K562 (cell line): ENCODE measurements at regions not wholly inside any gene's neighbourhood (a gene's known extent, or its start where the extent isn't known, plus 50 kb on each side); places are given as distances from the start of the nearest gene placed in this dataset.

Experiments
- ATAC-seq: fragments of 200-7000 bp; cut with Tn5 transposase; 3 replicates; pipeline ENCODE4 v1.9.1; 2020; ENCODE audit warnings: moderate library complexity
- BruUV-seq: library from RNA; stranded (reverse); fragments of 400-500 nt; replicated peaks from 2 replicates; lab custom pipeline; 2021; lab: Mats Ljungman, UMichigan
- CTCF ChIA-PET: fragments of 300-600 bp; formaldehyde crosslinking; extraction: SDS; loops from one replicate; lab custom pipeline; 2021; ENCODE audit warnings: low intra/inter-chr PET ratio; lab: Yijun Ruan, JAX
- POLR2A ChIA-PET: fragments of 300-600, 350-650 bp; sonication (Branson Sonifier 250); formaldehyde crosslinking; extraction: SDS; loops from one replicate; lab custom pipeline; 2021; ENCODE audit warnings: antibody characterized with exemption, inconsistent platforms; lab: Yijun Ruan, JAX
- DNase-seq, 4 experiments: peaks; one replicate each; pipeline versions ENCODE4 v3.0.0 to v3.0.0-alpha.2; 2011 to 2018; ENCODE audit warnings: low spot score in 3 of 4, mixed read lengths in 3 of 4; ENCODE audit errors: extremely low read depth in 1 of 4
- FAIRE-seq: peaks from 2 replicates; lab custom pipeline; 2011; peaks lifted over from hg19 to GRCh38; lab: Jason Lieb, UNC
- H2AFZ ChIP-seq: 2 replicates; pipeline ENCODE4 v1.6.0; 2011; ENCODE audit warnings: low read depth, low read length, control low read depth, inconsistent platforms
- H3K27ac ChIP-seq: fragments of 200-600 bp; 3 replicates; pipeline ENCODE4 v1.8.0; 2011; ENCODE audit warnings: low read depth, mild to moderate bottlenecking, control low read depth, inconsistent platforms, low read length, moderate library complexity, mixed read lengths; ENCODE audit errors: extremely low read depth
- H3K27me3 ChIP-seq, 2 experiments: fragments of 300-600 bp in 1 of 2; 2 replicates in 1 of 2; 3 replicates in 1 of 2; pipeline versions ENCODE4 v1.6.0 to v1.8.0; 2011; ENCODE audit warnings: inconsistent platforms in 2 of 2, low read length in 2 of 2, mild to moderate bottlenecking in 1 of 2, mixed read lengths in 1 of 2, moderate library complexity in 1 of 2; ENCODE audit not compliant: control insufficient read depth in 2 of 2, insufficient read depth in 2 of 2
- H3K36me3 ChIP-seq: fragments of 300-600 bp; 3 replicates; pipeline ENCODE4 v1.8.0; 2011; ENCODE audit warnings: mild to moderate bottlenecking, low read length, inconsistent platforms; ENCODE audit not compliant: control insufficient read depth, insufficient read depth
- H3K4me1 ChIP-seq, 2 experiments: fragments of 200-600 bp in 1 of 2; replicated peaks in 1 of 2; 2 replicates in 1 of 2; 3 replicates in 1 of 2; pipeline versions ENCODE4 v1.5.1 to v1.8.0; 2011; ENCODE audit warnings: inconsistent platforms in 2 of 2, low read length in 2 of 2, mild to moderate bottlenecking in 1 of 2, mixed read lengths in 1 of 2, moderate library complexity in 1 of 2; ENCODE audit not compliant: control insufficient read depth in 2 of 2, insufficient read depth in 2 of 2
- H3K4me2 ChIP-seq: 2 replicates; pipeline ENCODE4 v1.6.1; 2011; ENCODE audit warnings: low read length, control low read depth, inconsistent platforms, mixed read lengths; ENCODE audit not compliant: insufficient read depth
- H3K4me3 ChIP-seq: fragments of 200-600 bp; sonication (generic), shearing (Covaris generic); 2 replicates; pipeline ENCODE4 v1.5.1; 2016; ENCODE audit warnings: control low read depth, inconsistent platforms
- H3K79me2 ChIP-seq: fragments of 200-600 bp; 3 replicates; pipeline ENCODE4 v1.8.0; 2011; ENCODE audit warnings: low read length, inconsistent platforms; ENCODE audit not compliant: control insufficient read depth, insufficient read depth
- H3K9ac ChIP-seq, 2 experiments: 2 replicates each; pipeline versions ENCODE4 v1.6.0 to v1.6.1; 2011; ENCODE audit warnings: low read depth in 2 of 2, low read length in 2 of 2, control low read depth in 1 of 2, inconsistent platforms in 1 of 2, mild to moderate bottlenecking in 1 of 2, mixed read lengths in 1 of 2; ENCODE audit not compliant: insufficient read depth in 1 of 2
- H3K9me1 ChIP-seq: one replicate; pipeline ENCODE4 v1.6.0; 2011; ENCODE audit warnings: inconsistent platforms, mild to moderate bottlenecking, low read length, moderate library complexity; ENCODE audit not compliant: control insufficient read depth, insufficient read depth
- H3K9me3 ChIP-seq: replicated peaks from 2 replicates; pipeline ENCODE4 v1.5.1; 2011; ENCODE audit warnings: low read depth, low read length, inconsistent platforms; ENCODE audit not compliant: control insufficient read depth, insufficient read depth
- H4K20me1 ChIP-seq: replicated peaks from 2 replicates; pipeline ENCODE4 v1.6.1; 2011; ENCODE audit warnings: low read length, inconsistent platforms, mixed read lengths; ENCODE audit not compliant: control insufficient read depth, insufficient read depth
- BRD4 ChIP-seq: fragments of 200-600 bp; sonication (generic); IDR thresholded peaks from 2 replicates; pipeline ENCODE4 v1.6.1; 2017; ENCODE audit warnings: inconsistent platforms
- CHAMP1 ChIP-seq: fragments of 450-650 bp; IDR thresholded peaks from 2 replicates; pipeline ENCODE4 v1.6.1; 2016; ENCODE audit warnings: mild to moderate bottlenecking
- CREM ChIP-seq: IDR thresholded peaks from 2 replicates; pipeline ENCODE4 v1.6.1; 2014; ENCODE audit warnings: antibody characterized with exemption, low read depth
- ELK1 ChIP-seq: sonication (generic); formaldehyde crosslinking; IDR thresholded peaks from 2 replicates; pipeline ENCODE4 v1.8.1; 2022; ENCODE audit warnings: missing genetic modification reagents
- HDAC3 ChIP-seq: fragments of 450-650 bp; IDR thresholded peaks from 2 replicates; pipeline ENCODE4 v1.6.1; 2018; ENCODE audit warnings: borderline replicate concordance, mild to moderate bottlenecking, moderate library complexity; ENCODE audit not compliant: partially characterized antibody
- HMG20B ChIP-seq: fragments of 250-450 bp; sonication (Bioruptor Pico); IDR thresholded peaks from 2 replicates; pipeline ENCODE4 v1.5.0; 2021; ENCODE audit warnings: mild to moderate bottlenecking
- HNRNPUL1 ChIP-seq: fragments of 200-400 bp; formaldehyde crosslinking; IDR thresholded peaks from 2 replicates; pipeline ENCODE4 v1.6.1; 2017; ENCODE audit warnings: low read length
- MED1 ChIP-seq: sonication (generic); formaldehyde crosslinking; IDR thresholded peaks from 2 replicates; pipeline ENCODE4 v1.8.1; 2023; ENCODE audit warnings: missing genetic modification reagents, borderline replicate concordance
- NCOA6 ChIP-seq: fragments of 450-650 bp; IDR thresholded peaks from 2 replicates; pipeline ENCODE4 v1.6.1; 2017; ENCODE audit warnings: mild to moderate bottlenecking
- NONO ChIP-seq, 2 experiments: fragments of 200-400 bp in 1 of 2; fragments of 450-650 bp in 1 of 2; formaldehyde crosslinking in 1 of 2; IDR thresholded peaks; 2 replicates each; pipeline ENCODE4 v1.6.1; 2017; ENCODE audit warnings: low read depth in 2 of 2, mild to moderate bottlenecking in 2 of 2, moderate library complexity in 2 of 2, low read length in 1 of 2
- PHF21A ChIP-seq: fragments of 450-650 bp; IDR thresholded peaks from 2 replicates; pipeline ENCODE4 v1.6.1; 2017; ENCODE audit warnings: low read depth, borderline replicate concordance
- PPARD ChIP-seq: fragments of 250-450 bp; sonication (Bioruptor Pico); IDR thresholded peaks from 2 replicates; pipeline ENCODE4 v1.8.0; 2022; ENCODE audit warnings: inconsistent platforms, mild to moderate bottlenecking, moderate library complexity
- TAF7 ChIP-seq: fragments of 450-650 bp; IDR thresholded peaks from 2 replicates; pipeline ENCODE4 v1.6.1; 2016; ENCODE audit warnings: missing genetic modification characterization, missing compliant biosample characterization
- TCF7L2 ChIP-seq: fragments of 150-350 bp; IDR thresholded peaks from 2 replicates; pipeline ENCODE4 v1.6.1; 2016; ENCODE audit warnings: low read depth, mild to moderate bottlenecking, low read length, moderate library complexity
- TEAD4 ChIP-seq, 2 experiments: sonication (generic) in 1 of 2; formaldehyde crosslinking in 1 of 2; IDR thresholded peaks; 2 replicates each; pipeline versions ENCODE4 v1.6.1 to v1.8.0; 2012 to 2022; ENCODE audit warnings: borderline replicate concordance in 1 of 2, inconsistent platforms in 1 of 2, low read length in 1 of 2, mild to moderate bottlenecking in 1 of 2, missing genetic modification reagents in 1 of 2
- ZNF133 ChIP-seq: fragments of 250-450 bp; sonication (Bioruptor Pico); IDR thresholded peaks from 2 replicates; pipeline ENCODE4 v1.4.0; 2020; ENCODE audit warnings: mild to moderate bottlenecking
- ZNF239 ChIP-seq: fragments of 250-450 bp; sonication (Bioruptor Pico); IDR thresholded peaks from 2 replicates; pipeline ENCODE4 v1.4.0; 2020; ENCODE audit warnings: mild to moderate bottlenecking
- ZNF408 ChIP-seq: fragments of 250-450 bp; sonication (Bioruptor Pico); IDR thresholded peaks from 2 replicates; pipeline ENCODE4 v1.4.0; 2020; ENCODE audit warnings: low read depth, mild to moderate bottlenecking, moderate library complexity
- ZNF512 ChIP-seq: IDR thresholded peaks from 2 replicates; pipeline ENCODE4 v1.6.1; 2016; ENCODE audit warnings: missing genetic modification characterization, missing compliant biosample characterization
- ZNF778 ChIP-seq: fragments of 450-650 bp; formaldehyde crosslinking; IDR thresholded peaks from 2 replicates; pipeline ENCODE4 v1.4.0; 2020; ENCODE audit warnings: mild to moderate bottlenecking, moderate library complexity
- WGBS: fragments of 100-300 bp; shearing (Covaris generic); methylation state at CpG from one replicate; pipeline ENCODE4 v1.1.6; 2016; ENCODE audit warnings: low coverage, mixed read lengths; ENCODE audit not compliant: insufficient coverage; ENCODE audit errors: missing lambda C conversion rate; 5-methylcytosine and 5-hydroxymethylcytosine counted together
- in situ Hi-C: fragments of 300-500 bp; cut with MboI; formaldehyde crosslinking; loops from 4 replicates; pipeline ENCODE4 v1.15.0; 2018; ENCODE audit warnings: inconsistent platforms, mixed read lengths
- intact Hi-C: fragments of 100-400 bp; cut with micrococcal nuclease; formaldehyde crosslinking; loops from 2 replicates; pipeline ENCODE4 v1.14.2; 2022

GRCh38 chr4:27947302-27947701 lies 1086.7 kb downstream of the STIM2 start:
- no peaks in the 10 kb centered on the region for H3K79me2 ChIP-seq
- no peaks in the 10 kb centered on the region for H3K9me3 ChIP-seq
- no peaks in the 10 kb centered on the region for H3K4me1 ChIP-seq
- TF ChIP-seq ZNF778 (no peak), HDAC3 (no peak), PPARD (no peak), NONO (IDR thresholded peaks at IDR 0.05; ENCODE audit: low read depth in 2 of 2, low read length in 1 of 2) (no peak), TEAD4 (IDR thresholded peaks at IDR 0.05; ENCODE audit: low read length) (no peak), TEAD4 (CRISPR knock-in tag; IDR thresholded peaks at IDR 0.05; ENCODE audit: borderline replicate concordance) (no peak), TAF7 (tag) (no peak), MED1 (CRISPR knock-in tag) (no peak), ZNF133 (no peak), CREM (no peak), NCOA6 (no peak), PHF21A (no peak), ZNF239 (CRISPR knock-in tag) (no peak), ZNF408 (CRISPR knock-in tag) (no peak), BRD4 (no peak), ZNF512 (tag) (no peak), TCF7L2 (no peak), ELK1 (no peak), HMG20B (CRISPR knock-in tag) (no peak), CHAMP1 (no peak), HNRNPUL1 (no peak)
- no peak overlapping the region for H2AFZ ChIP-seq
- no peaks in the 10 kb centered on the region for H3K36me3 ChIP-seq
- no peak for ATAC-seq
- no peak overlapping the region for H3K9ac ChIP-seq
- WGBS = 0% methylated on average over 2 of the region's 2 CpGs
- DNase-seq = no peak
- no peaks in the 10 kb centered on the region for H3K27me3 ChIP-seq
- in situ Hi-C loops (no loop called here), intact Hi-C loops (no loop called here)
- H3K9me1 ChIP-seq = no peaks in the 10 kb centered on the region
- CTCF ChIA-PET = no interaction called here
- no peak overlapping the region for H3K27ac ChIP-seq
- H3K4me3 ChIP-seq = no peak overlapping the region
- no peaks in the 10 kb centered on the region for H4K20me1 ChIP-seq
- POLR2A ChIA-PET = no interaction called here
- BruUV-seq = no TSS peak
- FAIRE-seq = no peak
- no peak overlapping the region for H3K4me2 ChIP-seq
